ENCODE measurements at regions not wholly inside any gene's neighbourhood (a gene's known extent, or its start where the extent isn't known, plus 50 kb on each side); places are given as distances from the start of the nearest gene placed in this dataset.
A peak's percentile ranks its signal among the peaks of the same experiment; 100 is the strongest.

- FAIRE-seq (no peak), DNase-seq (no peak)
- H3K4me3 ChIP-seq (ENCODE audit: low read depth in 1 of 3, low read length in 3 of 3) = no peak overlapping the region
- H3K27ac ChIP-seq (ENCODE audit: low read depth in 1 of 3, low read length in 2 of 3) = no peak overlapping the region
- no peaks in the 10 kb centered on the region for H3K27me3 ChIP-seq (ENCODE audit: control insufficient read depth in 3 of 3, insufficient read depth in 3 of 3, low read length in 3 of 3)
- H3K4me1 ChIP-seq (ENCODE audit: control insufficient read depth in 3 of 3, insufficient read depth in 2 of 3, low read depth in 1 of 3, low read length in 2 of 3) = no peaks in the 10 kb centered on the region
- no peaks in the 10 kb centered on the region for H3K9me3 ChIP-seq (ENCODE audit: control insufficient read depth in 2 of 2, insufficient read depth in 1 of 2, low read depth in 1 of 2, low read length in 1 of 2)
- H3K36me3 ChIP-seq (ENCODE audit: control insufficient read depth in 3 of 3, insufficient read depth in 2 of 3, low read depth in 1 of 3, low read length in 3 of 3) = no peaks in the 10 kb centered on the region
- WGBS, 3 donors = 80 to 92% (median 88%) methylated on average over 3 of the region's 3 CpGs
Measured at GRCh38 chr10:59512951-59513350, 150.6 kb upstream of the FAM13C start.

- Histone ChIP-seq H3K4me1 (ENCODE audit: control insufficient read depth in 3 of 3, insufficient read depth in 2 of 3, low read depth in 1 of 3, low read length in 2 of 3) (no peaks in the 10 kb centered on the region), H3K9me3 (ENCODE audit: control insufficient read depth in 2 of 2, insufficient read depth in 1 of 2, low read depth in 1 of 2, low read length in 1 of 2) (no peaks in the 10 kb centered on the region), H3K4me3 (ENCODE audit: low read depth in 1 of 3, low read length in 3 of 3) (no peak overlapping the region), H3K27me3 (ENCODE audit: control insufficient read depth in 3 of 3, insufficient read depth in 3 of 3, low read length in 3 of 3) (no peaks in the 10 kb centered on the region), H3K27ac (ENCODE audit: low read depth in 1 of 3, low read length in 2 of 3) (no peak overlapping the region), H3K36me3 (ENCODE audit: control insufficient read depth in 3 of 3, insufficient read depth in 2 of 3, low read depth in 1 of 3, low read length in 3 of 3) (no peaks in the 10 kb centered on the region)
- WGBS, 3 donors = 31 to 51% (median 38%) methylated on average over 1 of the region's 1 CpG
- no peak for DNase-seq
- no peak for FAIRE-seq
Measured at GRCh38 chr10:59508956-59509355, 146.6 kb upstream of the FAM13C start.

- no peak overlapping the region for H3K4me3 ChIP-seq (ENCODE audit: low read depth in 1 of 3, low read length in 3 of 3)
- no peaks in the 10 kb centered on the region for H3K4me1 ChIP-seq (ENCODE audit: control insufficient read depth in 3 of 3, insufficient read depth in 2 of 3, low read depth in 1 of 3, low read length in 2 of 3)
- no peaks in the 10 kb centered on the region for H3K27me3 ChIP-seq (ENCODE audit: control insufficient read depth in 3 of 3, insufficient read depth in 3 of 3, low read length in 3 of 3)
- H3K27ac ChIP-seq (ENCODE audit: low read depth in 1 of 3, low read length in 2 of 3) = no peak overlapping the region
- WGBS, 3 donors = 12 to 61% (median 40%) methylated on average over 3 of the region's 3 CpGs
- DNase-seq (peak in 1 of 2 donors; percentile 24), FAIRE-seq (no peak)
- no peaks in the 10 kb centered on the region for H3K36me3 ChIP-seq (ENCODE audit: control insufficient read depth in 3 of 3, insufficient read depth in 2 of 3, low read depth in 1 of 3, low read length in 3 of 3)
- no peaks in the 10 kb centered on the region for H3K9me3 ChIP-seq (ENCODE audit: control insufficient read depth in 2 of 2, insufficient read depth in 1 of 2, low read depth in 1 of 2, low read length in 1 of 2)
Measured at GRCh38 chr10:59508296-59508695, 145.9 kb upstream of the FAM13C start.

- WGBS, 3 donors = 41 to 53% (median 48%) methylated on average over 1 of the region's 1 CpG
- H3K4me1 ChIP-seq (ENCODE audit: control insufficient read depth in 3 of 3, insufficient read depth in 2 of 3, low read depth in 1 of 3, low read length in 2 of 3) = no peaks in the 10 kb centered on the region
- no peaks in the 10 kb centered on the region for H3K9me3 ChIP-seq (ENCODE audit: control insufficient read depth in 2 of 2, insufficient read depth in 1 of 2, low read depth in 1 of 2, low read length in 1 of 2)
- H3K4me3 ChIP-seq (ENCODE audit: low read depth in 1 of 3, low read length in 3 of 3) = no peak overlapping the region
- no peak for DNase-seq
- no peak for FAIRE-seq
- no peaks in the 10 kb centered on the region for H3K27me3 ChIP-seq (ENCODE audit: control insufficient read depth in 3 of 3, insufficient read depth in 3 of 3, low read length in 3 of 3)
- H3K27ac ChIP-seq (ENCODE audit: low read depth in 1 of 3, low read length in 2 of 3) = no peak overlapping the region
- H3K36me3 ChIP-seq (ENCODE audit: control insufficient read depth in 3 of 3, insufficient read depth in 2 of 3, low read depth in 1 of 3, low read length in 3 of 3) = no peaks in the 10 kb centered on the region
Measured at GRCh38 chr10:59505926-59506325, 143.6 kb upstream of the FAM13C start.

- Histone ChIP-seq H3K27ac (ENCODE audit: low read depth in 1 of 3, low read length in 2 of 3) (no peak overlapping the region), H3K4me3 (ENCODE audit: low read depth in 1 of 3, low read length in 3 of 3) (no peak overlapping the region), H3K9me3 (ENCODE audit: control insufficient read depth in 2 of 2, insufficient read depth in 1 of 2, low read depth in 1 of 2, low read length in 1 of 2) (peaks cover 0 to 14% of the 10 kb centered on the region in 2 donors), H3K27me3 (ENCODE audit: control insufficient read depth in 3 of 3, insufficient read depth in 3 of 3, low read length in 3 of 3) (no peaks in the 10 kb centered on the region), H3K36me3 (ENCODE audit: control insufficient read depth in 3 of 3, insufficient read depth in 2 of 3, low read depth in 1 of 3, low read length in 3 of 3) (no peaks in the 10 kb centered on the region), H3K4me1 (ENCODE audit: control insufficient read depth in 3 of 3, insufficient read depth in 2 of 3, low read depth in 1 of 3, low read length in 2 of 3) (no peaks in the 10 kb centered on the region)
- 81 to 97% (median 88%) methylated on average over 1 of the region's 1 CpG for WGBS, 3 donors
- FAIRE-seq (no peak), DNase-seq (no peak)
Measured at GRCh38 chr10:59499460-59499859, 137.1 kb upstream of the FAM13C start.

- no peaks in the 10 kb centered on the region for H3K36me3 ChIP-seq (ENCODE audit: control insufficient read depth in 3 of 3, insufficient read depth in 2 of 3, low read depth in 1 of 3, low read length in 3 of 3)
Measured at GRCh38 chr10:59493017-59493416, 130.7 kb upstream of the FAM13C start.

GRCh38 chr10:59479426-59479825, 117.1 kb upstream of the FAM13C start:
- Histone ChIP-seq H3K27ac (ENCODE audit: low read depth in 1 of 3, low read length in 2 of 3) (no peak overlapping the region), H3K27me3 (ENCODE audit: control insufficient read depth in 3 of 3, insufficient read depth in 3 of 3, low read length in 3 of 3) (no peaks in the 10 kb centered on the region), H3K9me3 (ENCODE audit: control insufficient read depth in 2 of 2, insufficient read depth in 1 of 2, low read depth in 1 of 2, low read length in 1 of 2) (no peaks in the 10 kb centered on the region), H3K4me1 (ENCODE audit: control insufficient read depth in 3 of 3, insufficient read depth in 2 of 3, low read depth in 1 of 3, low read length in 2 of 3) (no peaks in the 10 kb centered on the region), H3K4me3 (ENCODE audit: low read depth in 1 of 3, low read length in 3 of 3) (no peak overlapping the region), H3K36me3 (ENCODE audit: control insufficient read depth in 3 of 3, insufficient read depth in 2 of 3, low read depth in 1 of 3, low read length in 3 of 3) (no peaks in the 10 kb centered on the region)
- FAIRE-seq = no peak
- DNase-seq = no peak
- 84 to 88% (median 87%) methylated on average over 6 of the region's 6 CpGs for WGBS, 3 donors

More at GRCh38 chr10:59493017-59493416, 130.7 kb upstream of the FAM13C start:
- 77 to 92% (median 88%) methylated on average over 3 of the region's 3 CpGs for WGBS, 3 donors
- Histone ChIP-seq H3K4me3 (ENCODE audit: low read depth in 1 of 3, low read length in 3 of 3) (no peak overlapping the region), H3K27me3 (ENCODE audit: control insufficient read depth in 3 of 3, insufficient read depth in 3 of 3, low read length in 3 of 3) (no peaks in the 10 kb centered on the region), H3K9me3 (ENCODE audit: control insufficient read depth in 2 of 2, insufficient read depth in 1 of 2, low read depth in 1 of 2, low read length in 1 of 2) (peaks cover 0 to 14% of the 10 kb centered on the region in 2 donors), H3K4me1 (ENCODE audit: control insufficient read depth in 3 of 3, insufficient read depth in 2 of 3, low read depth in 1 of 3, low read length in 2 of 3) (no peaks in the 10 kb centered on the region), H3K27ac (ENCODE audit: low read depth in 1 of 3, low read length in 2 of 3) (no peak overlapping the region)
- DNase-seq (no peak), FAIRE-seq (no peak)

GRCh38 chr10:59470570-59470969, 108.2 kb upstream of the FAM13C start:
- Histone ChIP-seq H3K4me1 (ENCODE audit: control insufficient read depth in 3 of 3, insufficient read depth in 2 of 3, low read depth in 1 of 3, low read length in 2 of 3) (no peaks in the 10 kb centered on the region), H3K4me3 (ENCODE audit: low read depth in 1 of 3, low read length in 3 of 3) (no peak overlapping the region), H3K27ac (ENCODE audit: low read depth in 1 of 3, low read length in 2 of 3) (no peak overlapping the region), H3K9me3 (ENCODE audit: control insufficient read depth in 2 of 2, insufficient read depth in 1 of 2, low read depth in 1 of 2, low read length in 1 of 2) (peaks cover 0 to 5% of the 10 kb centered on the region in 2 donors), H3K27me3 (ENCODE audit: control insufficient read depth in 3 of 3, insufficient read depth in 3 of 3, low read length in 3 of 3) (no peaks in the 10 kb centered on the region), H3K36me3 (ENCODE audit: control insufficient read depth in 3 of 3, insufficient read depth in 2 of 3, low read depth in 1 of 3, low read length in 3 of 3) (no peaks in the 10 kb centered on the region)
- no peak for DNase-seq
- no peak for FAIRE-seq
- WGBS, 3 donors = 63 to 74% (median 66%) methylated on average over 5 of the region's 5 CpGs

GRCh38 chr10:59465088-59465487, 102.7 kb upstream of the FAM13C start:
- DNase-seq (peak in 1 of 2 donors; percentile 4), FAIRE-seq (no peak)
- H3K27ac ChIP-seq (ENCODE audit: low read depth in 1 of 3, low read length in 2 of 3) = no peak overlapping the region
- H3K36me3 ChIP-seq (ENCODE audit: control insufficient read depth in 3 of 3, insufficient read depth in 2 of 3, low read depth in 1 of 3, low read length in 3 of 3) = no peaks in the 10 kb centered on the region
- peaks cover 0 to 2% of the 10 kb centered on the region in 2 donors for H3K9me3 ChIP-seq (ENCODE audit: control insufficient read depth in 2 of 2, insufficient read depth in 1 of 2, low read depth in 1 of 2, low read length in 1 of 2)
- H3K4me3 ChIP-seq (ENCODE audit: low read depth in 1 of 3, low read length in 3 of 3) = no peak overlapping the region
- no peaks in the 10 kb centered on the region for H3K4me1 ChIP-seq (ENCODE audit: control insufficient read depth in 3 of 3, insufficient read depth in 2 of 3, low read depth in 1 of 3, low read length in 2 of 3)
- no peaks in the 10 kb centered on the region for H3K27me3 ChIP-seq (ENCODE audit: control insufficient read depth in 3 of 3, insufficient read depth in 3 of 3, low read length in 3 of 3)

Data from small intestine (tissue), 7 donors.